GM19395 (cell line): ENCODE measurements at regions not wholly inside any gene's neighbourhood (a gene's known extent, or its start where the extent isn't known, plus 50 kb on each side); places are given as distances from the start of the nearest gene placed in this dataset.

ENCODE experiments used
- ATAC-seq: cut with Tn5 transposase; IDR thresholded peaks from one replicate; pipeline ENCODE4 v1.9.1; 2021; ENCODE audit warnings: mild to moderate bottlenecking, moderate library complexity; ENCODE audit not compliant: unreplicated experiment

- no peak for ATAC-seq
Observed at GRCh38 chr10:110411047-110411410, 86.7 kb upstream of the DUSP5 start.

GRCh38 chr10:110413049-110413783 lies 84.5 kb upstream of the DUSP5 start:
- no peak for ATAC-seq

GRCh38 chr10:110413903-110414547 lies 83.7 kb upstream of the DUSP5 start:
- ATAC-seq, result peak; percentile 16

GRCh38 chr10:110414548-110415309 lies 83.0 kb upstream of the DUSP5 start:
- peak; percentile 82 for ATAC-seq

GRCh38 chr10:110415809-110416208 lies 81.9 kb upstream of the DUSP5 start:
- ATAC-seq, result no peak

GRCh38 chr10:110416776-110417711 lies 80.7 kb upstream of the DUSP5 start:
- no peak for ATAC-seq

GRCh38 chr10:110418218-110418617 lies 79.5 kb upstream of the DUSP5 start:
- ATAC-seq, result no peak

- no peak for ATAC-seq
Observed at GRCh38 chr10:110419265-110419664, 78.4 kb upstream of the DUSP5 start.

GRCh38 chr10:110420401-110421193 lies 77.1 kb upstream of the DUSP5 start:
- no peak for ATAC-seq

GRCh38 chr10:110421512-110422138 lies 76.1 kb upstream of the DUSP5 start:
- ATAC-seq, result no peak

- ATAC-seq, result no peak
Observed at GRCh38 chr10:110422548-110422947, 75.2 kb upstream of the DUSP5 start.

GRCh38 chr10:110423650-110424049 lies 74.1 kb upstream of the DUSP5 start:
- no peak for ATAC-seq

- ATAC-seq, result peak; percentile 72
Observed at GRCh38 chr10:110425684-110426293, 71.9 kb upstream of the DUSP5 start.

- ATAC-seq, result no peak
Observed at GRCh38 chr10:110426294-110427181, 71.2 kb upstream of the DUSP5 start.

GRCh38 chr10:110429301-110429700 lies 68.4 kb upstream of the DUSP5 start:
- ATAC-seq, result no peak

- ATAC-seq, result no peak
Observed at GRCh38 chr10:110430340-110431273, 67.1 kb upstream of the DUSP5 start.

- ATAC-seq, result no peak
Observed at GRCh38 chr10:110431659-110432058, 66.0 kb upstream of the DUSP5 start.
